PC-9 (cell line): ENCODE measurements at regions not wholly inside any gene's neighbourhood (a gene's known extent, or its start where the extent isn't known, plus 50 kb on each side); places are given as distances from the start of the nearest gene placed in this dataset.

Experiments used
- BruUV-seq: library from RNA; stranded (reverse); fragments of 400-500 nt; replicated peaks from 2 replicates; lab custom pipeline; 2021; lab: Mats Ljungman, UMichigan
- CTCF ChIA-PET: fragments of 300-600 bp; sonication (Branson Sonifier 250); formaldehyde crosslinking; loops from one replicate; lab custom pipeline; 2022; ENCODE audit warnings: antibody characterized with exemption; lab: Charles Lee
- POLR2A ChIA-PET: fragments of 300-600 bp; sonication (Branson Sonifier 250); formaldehyde crosslinking; loops from one replicate; lab custom pipeline; 2022; ENCODE audit warnings: antibody characterized with exemption; ENCODE audit not compliant: unreplicated experiment; lab: Charles Lee
- DNase-seq, 2 experiments: peaks; one replicate each; pipeline versions ENCODE4 v3.0.0 to v3.0.0-alpha.2; 2015 to 2022; ENCODE audit warnings: mixed read lengths in 1 of 2
- H2AFZ ChIP-seq: fragments of 200-600 bp; sonication (generic); 2 replicates; pipeline ENCODE4 v1.8.1; 2017; ENCODE audit warnings: antibody characterized with exemption
- H3F3A ChIP-seq: fragments of 200-600 bp; sonication (generic); 2 replicates; pipeline ENCODE4 v1.8.1; 2017; ENCODE audit warnings: antibody characterized with exemption, mild to moderate bottlenecking, low read depth; ENCODE audit not compliant: insufficient read depth
- H3K27ac ChIP-seq: fragments of 200-600 bp; sonication (generic); 2 replicates; pipeline ENCODE4 v1.6.1; 2016; ENCODE audit warnings: mixed run types
- H3K27me3 ChIP-seq: fragments of 200-600 bp; sonication (generic); 2 replicates; pipeline ENCODE4 v1.6.1; 2016; ENCODE audit warnings: low read depth, mixed run types; ENCODE audit not compliant: insufficient read depth
- H3K36me3 ChIP-seq: fragments of 200-600 bp; sonication (generic); 2 replicates; pipeline ENCODE4 v1.6.1; 2016; ENCODE audit warnings: low read depth, mixed run types
- H3K4me1 ChIP-seq: fragments of 200-600 bp; sonication (generic); replicated peaks from 2 replicates; pipeline ENCODE4 v1.6.1; 2016; ENCODE audit warnings: mixed run types; ENCODE audit not compliant: insufficient read depth
- H3K4me2 ChIP-seq: fragments of 200-600 bp; sonication (generic); 2 replicates; pipeline ENCODE4 v1.6.1; 2017; ENCODE audit warnings: mixed run types
- H3K4me3 ChIP-seq: fragments of 200-600 bp; sonication (generic); 2 replicates; pipeline ENCODE4 v1.6.1; 2016; ENCODE audit warnings: mixed run types
- H3K79me2 ChIP-seq: fragments of 200-600 bp; sonication (generic); 2 replicates; pipeline ENCODE4 v1.6.1; 2017; ENCODE audit warnings: low read depth, mixed run types
- H3K9me2 ChIP-seq: fragments of 200-600 bp; sonication (generic); 2 replicates; pipeline ENCODE4 v1.8.1; 2017; ENCODE audit warnings: mild to moderate bottlenecking; ENCODE audit not compliant: insufficient read depth
- H3K9me3 ChIP-seq: fragments of 200-600 bp; sonication (generic); 2 replicates; pipeline ENCODE4 v1.8.1; 2016; ENCODE audit warnings: low read depth; ENCODE audit not compliant: insufficient read depth
- H4K20me1 ChIP-seq: fragments of 200-600 bp; sonication (generic); 2 replicates; pipeline ENCODE4 v1.8.1; 2017; ENCODE audit not compliant: insufficient read depth
- CTCF ChIP-seq: fragments of 200-600 bp; sonication (generic); conservative IDR thresholded peaks from 2 replicates; pipeline ENCODE4 v1.6.1; 2017; ENCODE audit warnings: mixed run types, antibody characterized with exemption, mild to moderate bottlenecking, moderate library complexity
- EZH2 ChIP-seq: fragments of 200-600 bp; sonication (generic); IDR thresholded peaks from 2 replicates; pipeline ENCODE4 v1.8.0; 2017; ENCODE audit warnings: antibody characterized with exemption, low read depth
- intact Hi-C: fragments of 100-400 bp; cut with micrococcal nuclease; formaldehyde crosslinking; loops from one replicate; pipeline ENCODE4 v1.10.0; 2022; ENCODE audit not compliant: unreplicated experiment

- intact Hi-C loops: no loop called here
- H4K20me1 ChIP-seq: no peaks in the 10 kb centered on the region
- no peak overlapping the region for H2AFZ ChIP-seq
- H3K9me2 ChIP-seq: no peaks in the 10 kb centered on the region
- no TSS peak for BruUV-seq
- peak in 1 of 2 experiments; percentile 25 for DNase-seq
- H3K4me3 ChIP-seq: no peak overlapping the region
- CTCF ChIA-PET: no interaction called here
- no peak overlapping the region for H3K27ac ChIP-seq
- TF ChIP-seq EZH2: no peak
- no peak for TF ChIP-seq CTCF
- no peaks in the 10 kb centered on the region for H3K79me2 ChIP-seq
- no peaks in the 10 kb centered on the region for H3K36me3 ChIP-seq
- no peaks in the 10 kb centered on the region for H3K9me3 ChIP-seq
- H3K27me3 ChIP-seq: no peaks in the 10 kb centered on the region
- no peaks in the 10 kb centered on the region for H3K4me1 ChIP-seq
- no peak overlapping the region for H3K4me2 ChIP-seq
- no peaks in the 10 kb centered on the region for H3F3A ChIP-seq
- POLR2A ChIA-PET: interaction anchor here (0.6 kb wide), 1 partner anchor 19 kb away, joined by 4 read pairs; no protein-coding TSS in a partner anchor
Measured at GRCh38 chr5:30928956-30929355, 264.5 kb upstream of the CDH6 start.

DNA sequence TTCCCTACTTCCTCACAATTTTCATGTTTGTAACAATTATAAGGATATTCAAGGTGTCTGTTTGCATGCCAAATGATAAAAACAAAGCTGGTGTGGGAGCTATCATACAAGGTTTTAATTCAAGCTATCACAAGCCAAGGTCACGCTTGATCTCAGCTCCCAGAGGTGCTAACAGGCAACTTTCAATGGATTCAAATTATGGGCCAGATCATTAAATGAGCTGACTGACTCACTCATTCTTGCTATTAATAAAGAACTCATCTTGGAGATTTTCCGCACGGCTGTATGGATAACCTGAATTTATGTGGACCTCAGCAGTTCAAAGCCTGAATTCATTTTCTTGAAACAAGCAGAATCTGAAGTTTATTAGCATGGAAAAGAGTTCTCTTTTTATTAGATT is 267.3 kb upstream of the CDH6 start:
- ChIA-PET CTCF (no interaction called here), POLR2A (no interaction called here)
- Histone ChIP-seq H3K27me3 (no peaks in the 10 kb centered on the region), H3K4me1 (no peaks in the 10 kb centered on the region), H3K9me3 (no peaks in the 10 kb centered on the region), H3K4me3 (no peak overlapping the region), H4K20me1 (no peaks in the 10 kb centered on the region), H3K9me2 (no peaks in the 10 kb centered on the region), H3K4me2 (no peak overlapping the region), H3F3A (no peaks in the 10 kb centered on the region), H3K27ac (no peak overlapping the region), H2AFZ (no peak overlapping the region), H3K79me2 (no peaks in the 10 kb centered on the region), H3K36me3 (no peaks in the 10 kb centered on the region)
- intact Hi-C loops: no loop called here
- BruUV-seq: no TSS peak
- TF ChIP-seq CTCF (no peak), EZH2 (no peak)
- no peak for DNase-seq

- no peak overlapping the region; the same call in 1 of the 2 replicates for H2AFZ ChIP-seq
Measured at GRCh38 chr5:30921388-30921787, 272.1 kb upstream of the CDH6 start.

More at GRCh38 chr5:30921388-30921787, 272.1 kb upstream of the CDH6 start:
- TF ChIP-seq EZH2 (no peak), CTCF (no peak)
- ChIA-PET POLR2A (interaction anchor here (0.7 kb wide), 1 partner anchor 21 kb away, joined by 6 read pairs; no protein-coding TSS in a partner anchor), CTCF (no interaction called here)
- Histone ChIP-seq H3K27me3 (no peaks in the 10 kb centered on the region), H3K9me3 (no peaks in the 10 kb centered on the region), H4K20me1 (no peaks in the 10 kb centered on the region), H3F3A (no peaks in the 10 kb centered on the region), H3K4me1 (no peaks in the 10 kb centered on the region), H3K79me2 (no peaks in the 10 kb centered on the region), H3K36me3 (no peaks in the 10 kb centered on the region), H3K4me3 (no peak overlapping the region), H3K27ac (no peak overlapping the region), H3K9me2 (no peaks in the 10 kb centered on the region), H3K4me2 (no peak overlapping the region)
- BruUV-seq: no TSS peak
- peak in 1 of 2 experiments; percentile 34 for DNase-seq
- intact Hi-C loops: no loop called here
